Naive thymus-derived CD8-positive, alpha-beta T cell (primary cell): ENCODE measurements at regions not wholly inside any gene's neighbourhood (a gene's known extent, or its start where the extent isn't known, plus 50 kb on each side); places are given as distances from the start of the nearest gene placed in this dataset.

Source experiments
- ATAC-seq, 2 donors: fragments of 150-1000 bp; cut with Tn5 transposase in 1 of 2; sonication (Bioruptor Pico), chemical (Tn5 transposase) in 1 of 2; 1 replicate in 1 of 2; 2 replicates in 1 of 2; pipeline ENCODE4 v1.10.0; 2021; ENCODE audit warnings: mild to moderate bottlenecking in 2 of 2, moderate library complexity in 2 of 2
- POLR2A ChIA-PET: fragments of 350-600 bp; sonication (Branson Sonifier 250); formaldehyde crosslinking; loops from one replicate; lab custom pipeline; 2021; ENCODE audit warnings: antibody characterized with exemption; lab: Charles Lee
- DNase-seq, 10 donors: peaks; one replicate each; pipeline versions ENCODE4 v3.0.0 to v3.0.0-alpha.2; 2020 to 2022
- H3K27ac Mint-ChIP-seq, 10 donors: one replicate each; pipeline ENCODE4 v1.8.0; 2020 to 2022; ENCODE audit warnings: mild to moderate bottlenecking in 10 of 10, mixed read lengths in 10 of 10, moderate library complexity in 4 of 10, inconsistent platforms in 1 of 10
- H3K27me3 Mint-ChIP-seq, 5 donors: one replicate each; pipeline ENCODE4 v1.8.0; 2021 to 2022; ENCODE audit warnings: mixed read lengths in 5 of 5
- H3K36me3 Mint-ChIP-seq, 3 donors: one replicate each; pipeline ENCODE4 v1.8.0; 2020 to 2022; ENCODE audit warnings: mixed read lengths in 3 of 3, mild to moderate bottlenecking in 2 of 3, inconsistent platforms in 1 of 3
- H3K4me1 Mint-ChIP-seq, 4 donors: one replicate each; pipeline ENCODE4 v1.8.0; 2021 to 2022; ENCODE audit warnings: mixed read lengths in 4 of 4
- H3K4me3 Mint-ChIP-seq, 10 donors: one replicate each; pipeline ENCODE4 v1.8.0; 2020 to 2022; ENCODE audit warnings: mild to moderate bottlenecking in 10 of 10, mixed read lengths in 10 of 10, moderate library complexity in 6 of 10, inconsistent platforms in 1 of 10
- H3K9me3 Mint-ChIP-seq, 9 donors: one replicate each; pipeline ENCODE4 v1.8.0; 2020 to 2022; ENCODE audit warnings: mixed read lengths in 9 of 9, mild to moderate bottlenecking in 3 of 9, inconsistent platforms in 1 of 9, moderate library complexity in 1 of 9

GRCh38 chr2:158049129-158049855 is 52.4 kb upstream of the UPP2 start:
- ATAC-seq (no peak), DNase-seq (no peak)
- Mint-ChIP-seq H3K36me3 (no peaks in the 10 kb centered on the region), H3K9me3 (no peaks in the 10 kb centered on the region), H3K4me1 (no peaks in the 10 kb centered on the region), H3K27me3 (peaks cover 0 to 4% (median 2%) of the 10 kb centered on the region in 5 donors), H3K4me3 (no peak overlapping the region), H3K27ac (no peak overlapping the region)
- POLR2A ChIA-PET, result no interaction called here

DNA sequence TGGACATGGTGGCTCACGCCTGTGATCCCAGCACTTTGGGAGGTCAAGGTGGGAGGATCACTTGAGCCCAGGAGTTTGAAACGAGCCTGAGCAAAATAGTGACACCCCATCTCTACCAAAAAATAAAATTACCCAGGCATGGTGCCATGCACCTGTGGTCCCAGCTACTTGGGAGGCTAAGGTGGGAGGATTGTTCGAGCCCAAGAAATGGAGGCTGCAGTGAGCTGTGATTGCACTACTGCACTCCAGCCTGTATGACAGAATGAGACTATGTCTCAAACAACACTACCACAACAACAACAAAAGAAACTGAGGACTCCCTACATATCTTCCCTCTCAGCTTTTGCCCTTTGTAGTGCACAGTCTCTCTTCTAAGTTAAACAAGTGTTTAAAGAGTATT is 53.3 kb upstream of the UPP2 start:
- Mint-ChIP-seq H3K27ac (peak overlapping the region in 1 of 10 donors; percentile 26), H3K4me1 (peaks cover under 1 to 2% (median under 1%) of the 10 kb centered on the region in 4 donors), H3K36me3 (no peaks in the 10 kb centered on the region), H3K27me3 (peaks cover 0 to 10% (median 4%) of the 10 kb centered on the region in 5 donors), H3K4me3 (no peak overlapping the region), H3K9me3 (no peaks in the 10 kb centered on the region)
- ATAC-seq, result no peak
- POLR2A ChIA-PET, result no interaction called here
- DNase-seq, result no peak

DNA sequence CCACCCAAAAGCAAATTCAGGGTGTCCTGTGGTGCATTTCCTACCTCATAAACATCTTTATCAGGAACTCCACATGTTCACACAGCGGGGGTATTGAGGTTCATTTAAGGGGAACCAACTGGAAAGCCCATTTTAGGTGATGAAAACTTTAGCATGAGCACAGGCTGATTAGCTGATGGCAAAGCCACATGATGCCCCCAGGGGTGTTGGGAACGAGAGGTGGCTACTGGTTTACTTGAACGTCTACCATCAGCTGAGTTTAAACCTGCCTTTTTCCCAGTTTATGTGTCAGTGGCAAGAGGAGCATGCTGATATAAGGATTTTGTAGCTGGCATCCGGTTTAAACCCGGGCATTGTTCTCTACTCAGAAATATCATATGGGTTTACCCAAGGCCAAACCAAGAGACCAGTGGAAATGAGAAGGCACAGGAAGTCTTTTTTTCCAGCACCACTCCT is 54.5 kb upstream of the UPP2 start:
- Mint-ChIP-seq H3K4me3 (no peak overlapping the region), H3K9me3 (no peaks in the 10 kb centered on the region), H3K4me1 (peaks cover 5 to 13% (median 6%) of the 10 kb centered on the region in 4 donors), H3K36me3 (no peaks in the 10 kb centered on the region), H3K27me3 (peaks cover 0 to 12% (median 4%) of the 10 kb centered on the region in 5 donors), H3K27ac (peak overlapping the region in 1 of 10 donors; percentile 19)
- DNase-seq (no peak), ATAC-seq (no peak)
- POLR2A ChIA-PET, result no interaction called here

DNA sequence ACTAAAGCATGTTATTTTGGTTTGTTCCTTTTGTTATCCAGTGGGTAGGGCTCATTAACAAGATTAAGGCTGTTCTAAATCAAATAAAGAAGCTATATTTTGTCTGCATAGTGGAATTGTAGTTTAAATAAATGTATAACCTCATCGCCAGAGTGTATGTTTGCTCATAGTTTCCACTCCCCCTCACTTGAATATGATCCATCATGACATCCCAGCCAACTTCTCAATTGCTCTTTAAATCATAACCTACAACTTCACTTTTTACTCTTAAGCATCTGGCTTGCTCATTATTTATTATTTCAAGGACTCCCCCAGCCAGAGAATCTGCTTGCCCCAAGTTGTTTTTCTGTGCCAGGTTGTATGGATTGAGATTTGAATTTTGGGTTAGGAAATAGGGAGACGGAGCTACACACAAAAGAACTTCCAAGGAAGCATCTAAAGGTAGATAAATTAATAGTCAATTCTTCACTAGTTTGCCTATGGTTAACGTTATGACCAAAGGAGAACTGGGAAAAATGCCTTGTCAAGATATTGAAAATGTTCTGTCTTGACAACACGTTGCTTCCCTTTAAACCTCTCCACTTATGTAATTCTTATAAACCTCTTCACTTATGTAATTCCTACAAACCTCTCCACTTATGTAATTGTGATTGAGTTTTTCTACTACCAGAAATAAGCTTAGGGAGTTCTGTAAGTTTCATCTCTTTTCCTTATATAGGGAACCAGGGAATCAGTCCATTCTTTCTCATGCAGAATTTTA is 55.4 kb upstream of the UPP2 start:
- Mint-ChIP-seq H3K9me3 (no peaks in the 10 kb centered on the region), H3K27me3 (peaks cover 0 to 12% (median 2%) of the 10 kb centered on the region in 5 donors), H3K36me3 (no peaks in the 10 kb centered on the region), H3K4me1 (peaks cover 5 to 13% (median 6%) of the 10 kb centered on the region in 4 donors), H3K27ac (no peak overlapping the region), H3K4me3 (no peak overlapping the region)
- DNase-seq, result no peak
- POLR2A ChIA-PET, result no interaction called here
- no peak for ATAC-seq

DNA sequence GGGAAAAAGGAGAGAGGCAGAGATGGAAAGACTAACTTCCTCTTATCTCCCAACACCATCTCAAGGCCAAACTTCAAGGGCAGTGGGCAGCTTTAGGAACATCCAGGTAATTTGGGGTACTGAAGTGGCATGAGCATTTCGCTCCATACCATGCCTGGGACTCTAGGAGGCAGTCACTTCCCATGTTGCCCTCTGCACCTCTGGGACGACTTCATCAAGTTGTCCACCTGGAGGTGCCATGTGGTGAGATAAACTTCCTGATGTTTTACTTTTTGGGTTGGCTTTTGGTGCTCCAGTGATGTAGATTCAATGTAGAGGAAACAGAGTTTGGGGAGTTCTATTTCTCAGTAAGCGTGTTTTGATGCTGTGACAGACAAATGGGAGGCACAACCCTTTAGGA is 56.3 kb upstream of the UPP2 start:
- Mint-ChIP-seq H3K4me1 (peaks cover 5 to 13% (median 6%) of the 10 kb centered on the region in 4 donors), H3K9me3 (no peaks in the 10 kb centered on the region), H3K27me3 (peaks cover 0 to 12% (median 2%) of the 10 kb centered on the region in 5 donors), H3K36me3 (no peaks in the 10 kb centered on the region), H3K4me3 (no peak overlapping the region), H3K27ac (no peak overlapping the region)
- POLR2A ChIA-PET, result no interaction called here
- ATAC-seq (no peak), DNase-seq (no peak)

GRCh38 chr2:158043181-158043948 is 58.3 kb upstream of the UPP2 start:
- Mint-ChIP-seq H3K4me3 (peak overlapping the region in 1 of 10 donors; percentile 5), H3K4me1 (peaks cover 5 to 13% (median 6%) of the 10 kb centered on the region in 4 donors), H3K27ac (no peak overlapping the region), H3K9me3 (no peaks in the 10 kb centered on the region), H3K36me3 (no peaks in the 10 kb centered on the region), H3K27me3 (peaks cover 0 to 12% (median 2%) of the 10 kb centered on the region in 5 donors)
- DNase-seq (no peak), ATAC-seq (no peak)
- POLR2A ChIA-PET, result no interaction called here

DNA sequence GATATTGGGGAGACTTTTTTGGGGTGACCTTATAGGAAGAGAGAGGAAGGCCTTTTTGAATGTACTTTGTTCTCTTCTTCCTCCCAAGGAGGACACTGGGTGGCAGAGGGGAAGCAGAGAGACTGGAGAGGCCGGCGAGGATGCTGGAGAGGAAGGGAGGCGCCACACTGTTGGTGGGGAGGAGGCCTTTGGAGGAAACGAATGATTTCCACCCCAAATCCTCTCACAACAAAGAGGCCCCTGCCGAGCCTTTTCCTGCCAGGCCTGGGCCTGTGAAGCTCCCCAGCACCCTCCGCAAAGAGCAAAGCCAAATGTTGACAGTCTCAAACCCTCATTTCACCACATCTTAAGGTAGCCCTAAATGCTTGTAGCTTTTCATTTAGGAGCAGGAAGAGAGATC is 59.0 kb upstream of the UPP2 start:
- peaks cover 5 to 13% (median 6%) of the 10 kb centered on the region in 4 donors for H3K4me1 Mint-ChIP-seq
- no peaks in the 10 kb centered on the region for H3K36me3 Mint-ChIP-seq
- peak overlapping the region in 1 of 10 donors; percentile 25 for H3K4me3 Mint-ChIP-seq
- peak overlapping the region in 2 of 10 donors; percentile 43 to 61 for H3K27ac Mint-ChIP-seq
- POLR2A ChIA-PET, result no interaction called here
- no peaks in the 10 kb centered on the region for H3K9me3 Mint-ChIP-seq
- ATAC-seq, result no peak
- DNase-seq, result no peak
- peaks cover 0 to 8% (median 2%) of the 10 kb centered on the region in 5 donors for H3K27me3 Mint-ChIP-seq

GRCh38 chr2:158042245-158042644 is 59.4 kb upstream of the UPP2 start:
- ATAC-seq, result no peak
- peaks cover 5 to 13% (median 6%) of the 10 kb centered on the region in 4 donors for H3K4me1 Mint-ChIP-seq
- DNase-seq, result no peak
- no peaks in the 10 kb centered on the region for H3K36me3 Mint-ChIP-seq
- POLR2A ChIA-PET, result no interaction called here
- H3K27ac Mint-ChIP-seq, result peak overlapping the region in 3 of 10 donors; percentile 37 to 61 (median 43)
- H3K9me3 Mint-ChIP-seq, result no peaks in the 10 kb centered on the region
- no peak overlapping the region for H3K4me3 Mint-ChIP-seq
- peaks cover 0 to 8% (median 2%) of the 10 kb centered on the region in 5 donors for H3K27me3 Mint-ChIP-seq

GRCh38 chr2:158041400-158041799 is 60.3 kb upstream of the UPP2 start:
- ATAC-seq (no peak), DNase-seq (no peak)
- POLR2A ChIA-PET, result no interaction called here
- Mint-ChIP-seq H3K4me1 (peaks cover 5 to 13% (median 6%) of the 10 kb centered on the region in 4 donors), H3K27me3 (peaks cover 0 to 8% (median 2%) of the 10 kb centered on the region in 5 donors), H3K27ac (no peak overlapping the region), H3K36me3 (no peaks in the 10 kb centered on the region), H3K4me3 (no peak overlapping the region), H3K9me3 (no peaks in the 10 kb centered on the region)

DNA sequence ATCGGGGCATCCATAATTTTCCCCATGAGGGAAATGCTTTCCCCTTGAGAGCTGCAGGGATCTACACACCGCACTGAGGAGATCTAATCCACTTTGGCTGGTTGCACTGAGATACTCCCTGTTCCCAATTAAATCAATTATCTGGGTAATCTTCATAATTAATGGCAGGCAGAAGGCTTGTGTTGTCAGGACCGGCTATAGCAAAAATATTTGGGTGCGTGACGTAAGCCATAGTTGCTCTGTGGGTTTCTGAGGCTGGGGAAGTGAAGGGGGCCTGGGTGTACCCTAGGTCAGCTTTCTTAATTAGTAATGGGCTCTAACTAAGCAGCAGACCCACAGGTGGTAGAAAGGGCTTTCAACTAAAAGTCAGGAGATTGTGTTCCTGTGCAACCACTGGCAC is 62.8 kb upstream of the UPP2 start:
- H3K4me3 Mint-ChIP-seq, result no peak overlapping the region
- no peaks in the 10 kb centered on the region for H3K9me3 Mint-ChIP-seq
- ATAC-seq (no peak), DNase-seq (no peak)
- POLR2A ChIA-PET, result no interaction called here
- peaks cover under 1 to 16% (median 4%) of the 10 kb centered on the region in 5 donors for H3K27me3 Mint-ChIP-seq
- H3K36me3 Mint-ChIP-seq, result no peaks in the 10 kb centered on the region
- no peak overlapping the region for H3K27ac Mint-ChIP-seq
- H3K4me1 Mint-ChIP-seq, result peaks cover 5 to 13% (median 5%) of the 10 kb centered on the region in 4 donors

DNA sequence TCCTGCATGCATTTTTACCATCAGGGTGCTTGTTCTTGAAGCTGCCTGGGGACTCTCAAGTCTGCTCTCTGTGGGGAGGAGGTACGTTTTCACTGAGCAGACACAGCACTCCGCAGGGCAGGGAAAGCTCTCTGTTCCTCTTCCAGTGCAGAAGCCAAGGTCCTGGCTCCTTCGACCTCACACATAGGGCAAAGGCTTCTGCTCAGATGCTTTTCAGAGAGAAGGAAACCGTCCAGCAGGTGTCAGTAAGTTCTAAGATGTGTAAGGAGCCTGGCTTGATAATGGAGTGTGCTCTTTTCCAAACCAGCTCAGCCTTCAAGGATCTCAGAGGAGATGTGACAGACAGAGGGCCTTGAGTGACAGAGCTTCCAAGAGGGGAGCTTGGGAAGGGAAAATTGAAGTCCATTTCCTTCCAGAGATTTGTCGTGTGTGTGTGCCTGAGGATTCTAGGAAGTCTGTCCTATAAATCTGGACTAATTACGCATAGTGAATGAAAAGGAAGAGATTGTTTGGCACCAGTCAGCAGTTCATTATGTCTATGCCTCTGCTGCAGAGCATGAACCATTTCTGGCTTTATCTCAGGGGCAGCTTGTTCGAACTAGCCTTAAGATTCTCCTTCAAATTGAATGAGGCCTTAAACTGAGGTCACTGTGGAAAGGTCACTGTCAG is 67.3 kb upstream of the UPP2 start:
- POLR2A ChIA-PET, result no interaction called here
- no peak overlapping the region for H3K4me3 Mint-ChIP-seq
- no peaks in the 10 kb centered on the region for H3K9me3 Mint-ChIP-seq
- no peaks in the 10 kb centered on the region for H3K4me1 Mint-ChIP-seq
- H3K36me3 Mint-ChIP-seq, result no peaks in the 10 kb centered on the region
- no peak overlapping the region for H3K27ac Mint-ChIP-seq
- no peak for ATAC-seq
- peak in 2 of 10 donors; percentile 17 for DNase-seq
- peaks cover 0 to 12% (median 6%) of the 10 kb centered on the region in 5 donors for H3K27me3 Mint-ChIP-seq

- H3K4me3 Mint-ChIP-seq, result no peak overlapping the region
Measured at GRCh38 chr2:158031371-158031770, 70.3 kb upstream of the UPP2 start.

More at GRCh38 chr2:158031371-158031770, 70.3 kb upstream of the UPP2 start:
- DNase-seq (no peak), ATAC-seq (no peak)
- H3K9me3 Mint-ChIP-seq, result no peaks in the 10 kb centered on the region
- H3K27me3 Mint-ChIP-seq, result peaks cover 0 to 12% (median 6%) of the 10 kb centered on the region in 5 donors
- no peaks in the 10 kb centered on the region for H3K4me1 Mint-ChIP-seq
- H3K27ac Mint-ChIP-seq, result no peak overlapping the region
- H3K36me3 Mint-ChIP-seq, result no peaks in the 10 kb centered on the region
- POLR2A ChIA-PET, result no interaction called here
